ENCODE measurements at regions not wholly inside any gene's neighbourhood (a gene's known extent, or its start where the extent isn't known, plus 50 kb on each side); places are given as distances from the start of the nearest gene placed in this dataset.

DNA sequence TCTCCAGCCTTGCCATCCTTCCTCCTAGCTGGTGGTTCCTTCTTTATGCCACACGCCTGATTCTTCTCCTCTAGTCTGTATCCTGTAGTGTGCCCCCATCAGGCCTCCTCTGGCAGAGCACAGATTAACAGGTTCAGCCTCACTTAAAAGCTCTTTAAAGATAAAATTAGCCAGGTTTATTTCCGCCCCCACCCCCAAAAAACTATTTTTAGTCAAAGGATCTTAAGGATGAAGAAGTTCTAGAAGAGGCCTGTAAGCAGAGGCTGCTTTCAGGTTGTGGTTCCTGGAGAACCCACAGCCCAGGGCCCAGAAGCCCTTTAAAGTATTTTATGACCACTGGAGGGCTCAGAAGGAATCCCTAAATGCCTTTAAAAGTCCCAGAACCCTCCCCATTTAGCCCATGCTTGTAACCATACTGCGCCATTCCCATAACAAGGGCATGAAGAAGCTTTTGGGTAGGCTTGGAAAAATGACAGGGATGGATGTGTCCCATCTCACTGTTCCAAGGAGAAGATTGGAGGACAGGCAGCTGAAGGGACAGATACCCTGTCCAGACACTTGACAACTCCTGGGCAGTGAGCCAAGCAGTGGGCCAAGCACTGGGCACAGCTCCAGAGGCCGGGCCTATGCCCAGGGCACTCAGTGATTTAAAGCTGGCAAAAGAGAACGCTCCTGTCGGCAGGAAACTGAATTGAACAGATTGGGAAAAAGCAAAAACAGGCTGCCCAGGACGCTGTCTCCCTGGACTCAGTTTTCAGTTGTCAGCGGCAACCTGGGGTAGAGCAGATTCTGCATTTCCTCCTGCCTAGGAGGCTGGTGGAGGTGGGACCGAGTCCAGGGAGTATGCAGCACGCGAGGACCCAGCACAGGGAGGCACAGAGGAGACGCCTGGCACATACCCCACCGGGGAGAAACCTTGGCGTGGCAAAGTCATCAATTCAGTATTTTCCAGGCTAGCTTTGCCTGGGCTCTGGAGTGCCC, 106.3 kb upstream of the SSBP2 start:
- DNase-seq (ENCODE audit: low read depth, low spot score): no peak
- H3K36me3 ChIP-seq (ENCODE audit: insufficient read depth, insufficient read length, low read length): no peaks in the 10 kb centered on the region
- no peaks in the 10 kb centered on the region for H3K4me1 ChIP-seq (ENCODE audit: insufficient read depth, insufficient read length)
- no peaks in the 10 kb centered on the region for H3K27me3 ChIP-seq (ENCODE audit: insufficient read depth, insufficient read length)
- H3K9me3 ChIP-seq (ENCODE audit: insufficient read depth, low read length): no peaks in the 10 kb centered on the region
- no peak overlapping the region for H3K9ac ChIP-seq (ENCODE audit: insufficient read length, low read depth)
- no peak overlapping the region for H3K4me3 ChIP-seq (ENCODE audit: insufficient read length, low read depth)
- TF ChIP-seq ZNF274 (IDR thresholded peaks at IDR 0.05; ENCODE audit: low read depth, low read length): no peak
- no peak for TF ChIP-seq SUZ12 (IDR thresholded peaks at IDR 0.05; ENCODE audit: extremely low read depth, insufficient read depth, insufficient read length)
- no peak for TF ChIP-seq YY1 (IDR thresholded peaks at IDR 0.05; ENCODE audit: insufficient read depth, insufficient read length)

DNA sequence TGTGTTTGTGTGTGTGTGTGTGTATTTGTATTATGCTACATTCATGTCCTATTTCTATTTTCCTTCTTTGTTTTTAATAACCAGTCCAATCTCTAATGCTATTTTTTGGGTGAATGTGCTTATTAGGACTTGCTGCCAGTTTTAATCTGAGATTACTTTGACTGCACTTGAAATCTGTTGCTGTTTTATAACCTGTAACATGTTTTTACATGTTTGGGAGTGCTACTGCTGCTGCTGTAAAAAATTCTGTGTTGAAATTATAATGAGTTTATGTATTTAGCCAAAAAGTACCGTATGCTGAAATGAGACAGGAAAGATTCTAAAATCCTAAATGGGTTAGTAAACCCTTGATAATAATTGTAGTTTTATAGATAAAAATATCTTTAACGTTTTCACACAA, 104.7 kb upstream of the SSBP2 start:
- Histone ChIP-seq H3K27me3 (ENCODE audit: insufficient read depth, insufficient read length) (no peaks in the 10 kb centered on the region), H3K9me3 (ENCODE audit: insufficient read depth, low read length) (no peaks in the 10 kb centered on the region), H3K36me3 (ENCODE audit: insufficient read depth, insufficient read length, low read length) (no peaks in the 10 kb centered on the region), H3K9ac (ENCODE audit: insufficient read length, low read depth) (no peak overlapping the region), H3K4me1 (ENCODE audit: insufficient read depth, insufficient read length) (peaks cover 2% of the 10 kb centered on the region), H3K4me3 (ENCODE audit: insufficient read length, low read depth) (no peak overlapping the region)
- DNase-seq (ENCODE audit: low read depth, low spot score): no peak
- TF ChIP-seq YY1 (IDR thresholded peaks at IDR 0.05; ENCODE audit: insufficient read depth, insufficient read length) (no peak), ZNF274 (IDR thresholded peaks at IDR 0.05; ENCODE audit: low read depth, low read length) (no peak), SUZ12 (IDR thresholded peaks at IDR 0.05; ENCODE audit: extremely low read depth, insufficient read depth, insufficient read length) (no peak)

- DNase-seq (ENCODE audit: low read depth, low spot score): no peak
- peaks cover 6% of the 10 kb centered on the region for H3K4me1 ChIP-seq (ENCODE audit: insufficient read depth, insufficient read length)
- no peak overlapping the region for H3K4me3 ChIP-seq (ENCODE audit: insufficient read length, low read depth)
- no peak for TF ChIP-seq YY1 (IDR thresholded peaks at IDR 0.05; ENCODE audit: insufficient read depth, insufficient read length)
- no peak for TF ChIP-seq SUZ12 (IDR thresholded peaks at IDR 0.05; ENCODE audit: extremely low read depth, insufficient read depth, insufficient read length)
- no peak for TF ChIP-seq ZNF274 (IDR thresholded peaks at IDR 0.05; ENCODE audit: low read depth, low read length)
- H3K36me3 ChIP-seq (ENCODE audit: insufficient read depth, insufficient read length, low read length): no peaks in the 10 kb centered on the region
- no peaks in the 10 kb centered on the region for H3K9me3 ChIP-seq (ENCODE audit: insufficient read depth, low read length)
- H3K27me3 ChIP-seq (ENCODE audit: insufficient read depth, insufficient read length): no peaks in the 10 kb centered on the region
- H3K9ac ChIP-seq (ENCODE audit: insufficient read length, low read depth): no peak overlapping the region
These were observed 104.0 kb upstream of the SSBP2 start for GRCh38 chr5:81854915-81855314.

- H3K9me3 ChIP-seq (ENCODE audit: insufficient read depth, low read length): no peaks in the 10 kb centered on the region
- H3K27me3 ChIP-seq (ENCODE audit: insufficient read depth, insufficient read length): no peaks in the 10 kb centered on the region
- no peak for DNase-seq (ENCODE audit: low read depth, low spot score)
- no peaks in the 10 kb centered on the region for H3K36me3 ChIP-seq (ENCODE audit: insufficient read depth, insufficient read length, low read length)
- TF ChIP-seq ZNF274 (IDR thresholded peaks at IDR 0.05; ENCODE audit: low read depth, low read length) (no peak), SUZ12 (IDR thresholded peaks at IDR 0.05; ENCODE audit: extremely low read depth, insufficient read depth, insufficient read length) (no peak), YY1 (IDR thresholded peaks at IDR 0.05; ENCODE audit: insufficient read depth, insufficient read length) (no peak)
- no peak overlapping the region for H3K4me3 ChIP-seq (ENCODE audit: insufficient read length, low read depth)
- H3K4me1 ChIP-seq (ENCODE audit: insufficient read depth, insufficient read length): peaks cover 6% of the 10 kb centered on the region
- H3K9ac ChIP-seq (ENCODE audit: insufficient read length, low read depth): no peak overlapping the region
These were observed 103.6 kb upstream of the SSBP2 start for GRCh38 chr5:81854485-81854884.

DNA sequence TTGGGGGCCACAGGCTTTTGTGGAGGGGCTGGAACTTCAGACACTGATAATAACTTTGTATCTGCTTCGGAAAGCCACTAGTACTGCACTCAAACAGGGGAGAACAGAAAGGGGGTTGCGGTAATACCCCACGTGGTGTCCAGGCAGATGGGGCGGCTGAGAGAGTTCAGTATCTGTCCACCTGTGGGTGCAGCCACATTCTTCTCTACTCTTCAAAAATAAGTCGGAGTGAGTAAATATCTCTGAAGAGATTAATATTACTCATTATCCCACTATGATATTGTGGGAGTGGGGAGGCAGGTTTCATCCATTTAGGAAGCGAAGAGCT, 102.1 kb upstream of the SSBP2 start:
- TF ChIP-seq ZNF274 (IDR thresholded peaks at IDR 0.05; ENCODE audit: low read depth, low read length) (no peak), SUZ12 (IDR thresholded peaks at IDR 0.05; ENCODE audit: extremely low read depth, insufficient read depth, insufficient read length) (no peak), YY1 (IDR thresholded peaks at IDR 0.05; ENCODE audit: insufficient read depth, insufficient read length) (no peak)
- no peaks in the 10 kb centered on the region for H3K36me3 ChIP-seq (ENCODE audit: insufficient read depth, insufficient read length, low read length)
- no peak for DNase-seq (ENCODE audit: low read depth, low spot score)
- no peaks in the 10 kb centered on the region for H3K9me3 ChIP-seq (ENCODE audit: insufficient read depth, low read length)
- peak overlapping the region; percentile 13 for H3K9ac ChIP-seq (ENCODE audit: insufficient read length, low read depth)
- no peaks in the 10 kb centered on the region for H3K27me3 ChIP-seq (ENCODE audit: insufficient read depth, insufficient read length)
- peaks cover 6% of the 10 kb centered on the region for H3K4me1 ChIP-seq (ENCODE audit: insufficient read depth, insufficient read length)
- H3K4me3 ChIP-seq (ENCODE audit: insufficient read length, low read depth): peak overlapping the region; percentile 35

DNA sequence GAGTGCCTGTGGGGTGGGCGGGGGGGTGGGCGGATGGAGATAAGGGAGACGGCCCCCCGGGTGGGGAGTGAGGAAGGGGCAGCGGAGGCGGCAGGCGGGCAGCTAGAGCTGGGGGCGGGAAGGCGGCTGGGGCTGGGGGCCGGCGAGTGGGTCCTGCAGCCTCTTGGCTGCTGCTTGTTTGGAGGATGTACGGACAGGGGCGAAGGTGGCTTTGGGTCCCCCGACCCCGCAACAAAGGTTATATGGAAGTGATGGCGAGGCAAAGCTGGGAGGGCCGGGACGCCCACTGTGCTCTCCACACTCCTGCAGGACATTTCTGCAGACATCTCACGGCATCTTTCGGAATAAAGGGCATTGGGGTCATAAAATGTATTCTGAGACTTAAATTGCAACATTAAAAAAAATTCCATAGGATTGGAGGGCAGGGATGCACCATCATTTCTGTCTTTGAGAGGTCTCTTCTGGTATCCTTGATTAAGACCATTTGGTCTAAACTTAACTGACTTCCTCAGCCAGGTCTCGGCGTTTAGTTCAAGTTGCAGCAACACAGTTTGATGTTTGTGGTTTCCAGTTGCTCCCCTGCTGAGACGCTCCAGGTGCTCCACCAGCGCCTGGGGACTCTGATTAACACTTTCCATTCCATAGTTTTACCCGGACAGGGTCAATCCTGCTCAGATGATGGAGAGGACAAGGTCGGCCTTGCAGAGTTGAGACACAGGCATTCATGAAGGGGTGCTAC, 101.6 kb upstream of the SSBP2 start:
- Histone ChIP-seq H3K4me3 (ENCODE audit: insufficient read length, low read depth) (peak overlapping the region; percentile 35), H3K9ac (ENCODE audit: insufficient read length, low read depth) (peak overlapping the region; percentile 80), H3K36me3 (ENCODE audit: insufficient read depth, insufficient read length, low read length) (no peaks in the 10 kb centered on the region), H3K9me3 (ENCODE audit: insufficient read depth, low read length) (no peaks in the 10 kb centered on the region), H3K4me1 (ENCODE audit: insufficient read depth, insufficient read length) (peaks cover 6% of the 10 kb centered on the region), H3K27me3 (ENCODE audit: insufficient read depth, insufficient read length) (no peaks in the 10 kb centered on the region)
- TF ChIP-seq ZNF274 (IDR thresholded peaks at IDR 0.05; ENCODE audit: low read depth, low read length): no peak
- no peak for TF ChIP-seq SUZ12 (IDR thresholded peaks at IDR 0.05; ENCODE audit: extremely low read depth, insufficient read depth, insufficient read length)
- TF ChIP-seq YY1 (IDR thresholded peaks at IDR 0.05; ENCODE audit: insufficient read depth, insufficient read length): no peak
- no peak for DNase-seq (ENCODE audit: low read depth, low spot score)
